ENCODE measurements at regions not wholly inside any gene's neighbourhood (a gene's known extent, or its start where the extent isn't known, plus 50 kb on each side); places are given as distances from the start of the nearest gene placed in this dataset.

DNA sequence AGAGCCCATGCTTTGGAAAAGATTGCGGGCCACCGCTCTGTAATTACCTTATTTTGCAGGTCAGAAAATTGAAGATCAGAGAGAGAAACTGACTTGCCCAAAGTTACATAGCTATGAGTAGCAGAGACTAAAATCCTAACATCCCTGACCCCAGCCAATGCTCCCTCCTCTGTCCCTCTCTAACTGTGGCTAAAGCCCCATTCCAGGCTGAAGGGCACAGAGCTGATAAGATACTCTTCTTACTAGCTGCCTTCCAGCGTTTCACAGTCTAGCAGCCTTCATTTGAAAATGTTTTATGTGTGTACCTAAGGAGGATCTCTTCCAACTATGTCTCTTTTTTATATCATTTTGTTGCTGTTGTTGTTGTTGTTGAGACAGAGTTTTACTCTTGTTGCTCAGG, 81.4 kb upstream of the LRATD1 start:
- TF ChIP-seq, protein P1, sequence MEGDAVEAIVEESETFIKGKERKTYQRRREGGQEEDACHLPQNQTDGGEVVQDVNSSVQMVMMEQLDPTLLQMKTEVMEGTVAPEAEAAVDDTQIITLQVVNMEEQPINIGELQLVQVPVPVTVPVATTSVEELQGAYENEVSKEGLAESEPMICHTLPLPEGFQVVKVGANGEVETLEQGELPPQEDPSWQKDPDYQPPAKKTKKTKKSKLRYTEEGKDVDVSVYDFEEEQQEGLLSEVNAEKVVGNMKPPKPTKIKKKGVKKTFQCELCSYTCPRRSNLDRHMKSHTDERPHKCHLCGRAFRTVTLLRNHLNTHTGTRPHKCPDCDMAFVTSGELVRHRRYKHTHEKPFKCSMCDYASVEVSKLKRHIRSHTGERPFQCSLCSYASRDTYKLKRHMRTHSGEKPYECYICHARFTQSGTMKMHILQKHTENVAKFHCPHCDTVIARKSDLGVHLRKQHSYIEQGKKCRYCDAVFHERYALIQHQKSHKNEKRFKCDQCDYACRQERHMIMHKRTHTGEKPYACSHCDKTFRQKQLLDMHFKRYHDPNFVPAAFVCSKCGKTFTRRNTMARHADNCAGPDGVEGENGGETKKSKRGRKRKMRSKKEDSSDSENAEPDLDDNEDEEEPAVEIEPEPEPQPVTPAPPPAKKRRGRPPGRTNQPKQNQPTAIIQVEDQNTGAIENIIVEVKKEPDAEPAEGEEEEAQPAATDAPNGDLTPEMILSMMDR (IDR thresholded peaks at IDR 0.05): no peak
- TF ChIP-seq POLR2AphosphoS5 (IDR thresholded peaks at IDR 0.05): no peak

All from suprapubic skin (tissue), 3 donors.